ENCODE measurements at regions not wholly inside any gene's neighbourhood (a gene's known extent, or its start where the extent isn't known, plus 50 kb on each side); places are given as distances from the start of the nearest gene placed in this dataset.

- no peak for DNase-seq (ENCODE audit: low spot score)
Observed at GRCh38 chr2:226652983-226653765, 146.4 kb downstream of the IRS1 start.

DNA sequence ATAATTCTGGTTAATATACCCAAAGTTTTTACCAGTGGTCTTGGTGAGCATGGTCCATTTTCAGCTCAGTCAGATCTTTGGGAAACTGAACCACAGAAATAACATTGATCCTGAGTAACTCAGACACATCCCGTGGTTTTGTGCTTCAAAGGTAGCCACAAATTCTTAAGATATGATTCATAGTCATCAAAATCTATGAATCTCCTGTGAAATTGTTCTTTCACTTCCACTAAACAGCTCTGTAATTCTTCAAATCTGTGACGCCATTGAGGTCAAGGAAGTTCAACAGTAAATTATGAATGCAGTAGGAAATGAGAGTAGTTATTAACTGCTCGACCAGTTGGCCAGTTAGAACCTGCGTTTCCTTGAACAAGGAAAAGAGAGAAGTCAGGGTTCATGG lies 147.3 kb downstream of the IRS1 start:
- peak; percentile 62 for DNase-seq (ENCODE audit: low spot score)

DNA sequence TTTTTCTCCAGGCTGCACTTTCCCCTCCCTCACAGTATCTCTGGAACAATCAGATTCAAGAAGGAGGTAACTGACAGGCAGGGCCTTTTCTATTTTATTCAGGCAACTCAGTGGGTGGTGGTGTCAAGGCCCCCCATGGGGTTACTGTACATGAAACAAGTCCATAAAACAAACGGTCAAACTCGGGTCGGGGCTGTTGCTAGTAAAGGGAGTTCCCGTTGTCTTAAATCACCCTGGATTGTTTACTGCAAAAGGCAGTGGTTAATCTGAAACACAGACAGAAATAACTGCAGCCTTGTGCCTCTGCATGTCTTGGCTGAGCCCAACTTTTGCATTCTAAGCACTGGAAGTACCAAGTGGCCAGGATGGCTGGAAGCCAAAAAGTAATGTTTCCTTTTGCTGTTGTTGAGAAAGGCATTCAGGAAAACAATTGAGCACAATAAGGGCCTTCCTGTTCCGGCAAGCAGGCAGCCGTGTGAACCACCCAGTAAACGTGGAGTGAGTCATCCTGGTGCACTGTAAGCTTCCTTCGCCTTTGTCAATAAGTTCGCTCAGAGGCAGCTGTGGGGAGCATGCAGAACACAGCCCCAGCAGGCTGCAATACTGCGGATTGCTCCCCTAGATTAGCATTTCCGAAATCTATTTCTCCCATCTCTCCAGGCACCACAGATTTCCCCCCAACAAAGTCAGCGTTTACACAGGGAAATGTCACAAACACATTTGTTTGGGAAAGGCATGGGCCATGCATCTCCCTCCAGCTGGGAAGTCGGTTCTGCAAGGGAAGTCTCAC lies 149.6 kb downstream of the IRS1 start:
- peak; percentile 80 for DNase-seq (ENCODE audit: low spot score)

DNA sequence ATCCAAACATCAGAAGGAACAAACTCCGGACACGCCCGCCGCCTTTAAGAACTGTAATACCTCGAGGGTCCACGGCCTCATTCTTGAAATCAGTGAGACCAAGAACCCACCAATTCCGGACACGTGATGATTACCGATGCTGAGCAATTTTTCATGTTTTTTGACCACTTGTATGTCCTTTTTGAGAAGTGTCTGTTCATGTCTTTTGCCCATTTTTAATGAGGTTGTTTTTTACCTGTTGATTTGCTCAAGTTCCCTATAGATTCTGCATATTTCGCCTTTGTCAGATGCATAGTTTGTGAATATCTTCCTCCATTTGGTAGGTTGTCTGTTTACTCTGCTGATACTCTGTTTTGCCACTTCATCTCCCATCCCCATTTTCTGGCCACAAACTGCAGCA lies 150.4 kb downstream of the IRS1 start:
- DNase-seq (ENCODE audit: low spot score), result no peak

DNA sequence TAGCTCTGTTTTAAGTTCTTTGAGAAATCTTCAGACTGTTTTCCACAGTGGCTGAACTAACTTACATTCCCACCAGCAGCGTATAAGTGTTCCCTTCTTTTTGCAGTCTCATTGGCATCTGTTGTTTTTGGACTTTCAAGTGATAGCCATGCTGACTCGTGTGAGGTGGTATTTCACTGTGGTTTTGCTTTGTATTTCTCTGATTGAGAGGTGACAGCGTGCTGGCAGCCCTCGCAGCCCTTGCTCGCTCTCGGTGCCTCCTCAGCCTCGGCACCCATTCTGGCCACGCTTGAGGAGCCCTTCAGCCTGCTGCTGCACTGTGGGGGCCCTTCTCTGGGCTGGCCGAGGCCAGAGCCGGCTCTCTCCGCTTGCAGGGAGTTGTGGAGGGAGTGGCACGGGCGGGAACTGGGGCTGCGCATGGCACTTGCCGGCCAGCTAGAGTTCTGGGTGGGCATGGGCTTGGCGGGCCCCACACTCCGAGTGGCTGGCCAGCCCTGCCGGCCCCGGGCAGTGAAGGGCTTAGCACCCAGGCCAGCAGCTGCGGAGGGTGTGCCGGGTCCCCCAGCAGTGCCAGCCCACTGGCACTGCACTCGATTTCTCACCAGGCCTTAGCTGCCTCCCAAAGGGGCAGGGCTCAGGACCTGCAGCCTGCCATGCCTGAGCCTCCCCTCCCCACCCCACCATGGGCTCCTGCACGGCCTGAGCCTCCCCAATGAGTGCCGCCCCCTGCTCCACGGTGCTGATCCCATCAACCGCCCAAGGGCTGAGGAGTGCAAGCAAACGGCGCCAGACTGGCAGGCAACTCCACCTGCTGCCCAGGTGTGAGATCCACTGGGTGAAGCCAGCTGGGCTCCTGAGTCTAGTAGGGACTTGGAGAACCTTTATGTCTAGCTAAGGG lies 151.8 kb downstream of the IRS1 start:
- no peak for DNase-seq (ENCODE audit: low spot score)

DNA sequence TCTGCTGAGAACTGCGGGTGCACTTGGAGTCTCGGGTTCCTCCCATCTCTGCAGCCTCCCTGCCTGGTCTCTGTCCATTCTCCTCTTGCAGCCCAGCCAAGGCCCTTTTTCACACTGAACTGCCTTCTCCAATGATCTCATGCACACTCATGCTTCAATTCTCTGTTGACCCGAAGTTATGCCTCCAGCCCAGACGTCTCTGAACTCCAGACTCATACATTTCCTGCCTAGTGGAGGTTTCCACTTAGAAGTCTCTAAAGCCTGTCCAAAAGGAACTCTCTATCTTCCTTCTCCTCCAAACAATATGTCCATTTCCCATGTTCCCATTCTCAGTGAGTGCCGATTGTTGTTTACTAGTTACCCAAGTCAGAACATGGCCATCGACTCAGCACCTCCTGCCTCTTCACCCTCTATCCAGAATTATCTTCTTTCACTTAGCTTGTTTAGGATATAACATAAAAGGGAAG lies 155.2 kb downstream of the IRS1 start:
- peak; percentile 57 for DNase-seq (ENCODE audit: low spot score)

DNA sequence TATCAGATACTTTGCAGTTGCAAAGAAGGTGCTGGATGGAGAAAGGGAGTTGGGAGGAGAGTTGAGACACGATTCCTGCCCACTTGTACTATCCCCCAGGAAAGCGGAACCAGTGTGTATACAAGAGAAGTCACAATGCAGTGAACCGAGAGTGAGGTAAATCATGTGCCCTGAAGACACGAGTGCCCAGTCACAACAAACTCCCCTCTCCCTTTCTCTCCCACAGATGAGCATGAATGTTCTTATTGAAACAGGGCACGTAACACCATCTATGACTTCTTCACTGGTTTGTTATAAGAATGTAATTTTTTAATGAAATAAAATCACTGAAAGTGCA lies 155.7 kb downstream of the IRS1 start:
- DNase-seq (ENCODE audit: low spot score), result no peak

DNA sequence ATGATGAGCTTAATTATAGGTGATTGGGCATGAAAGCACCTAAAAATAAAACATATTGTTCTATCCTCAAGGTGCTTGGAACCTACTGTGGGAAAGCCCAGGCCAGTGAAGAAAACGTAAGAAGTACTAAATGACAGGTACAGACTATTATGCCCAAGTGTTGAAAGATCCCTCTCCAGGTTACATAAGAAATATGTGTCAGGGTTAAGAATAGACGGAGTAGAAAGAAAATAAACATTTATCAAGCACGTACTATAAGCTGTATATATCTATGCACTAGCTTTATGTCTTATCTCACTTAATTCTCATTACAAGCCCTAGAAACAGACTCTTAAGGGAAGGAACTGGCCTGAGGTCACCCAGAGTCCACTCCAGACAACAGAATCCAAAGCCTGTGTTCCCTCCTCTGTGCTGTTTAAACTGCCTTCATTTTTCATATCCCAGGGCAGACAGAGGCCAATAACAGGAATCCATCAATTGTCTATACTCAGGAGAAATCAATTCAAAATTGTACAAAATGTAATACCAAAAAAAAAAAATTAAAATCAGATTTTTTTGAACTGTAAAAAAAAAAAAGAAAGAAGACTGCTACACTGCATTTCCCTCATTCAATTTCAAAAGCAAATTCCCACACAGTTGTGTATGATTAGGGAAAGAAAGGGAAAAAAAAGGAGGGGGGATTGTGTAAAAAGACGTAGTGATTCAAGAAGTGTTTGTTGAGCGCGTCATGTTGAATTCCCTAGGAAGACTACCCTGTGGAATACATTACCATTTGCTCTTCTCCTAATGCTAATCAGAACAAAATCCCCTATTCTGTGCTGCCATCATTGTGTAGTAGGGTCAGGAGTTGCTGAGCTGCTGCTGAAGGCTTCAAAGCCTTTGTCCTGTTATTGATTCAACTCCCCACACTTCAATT lies 156.3 kb downstream of the IRS1 start:
- DNase-seq (ENCODE audit: low spot score), result no peak

DNA sequence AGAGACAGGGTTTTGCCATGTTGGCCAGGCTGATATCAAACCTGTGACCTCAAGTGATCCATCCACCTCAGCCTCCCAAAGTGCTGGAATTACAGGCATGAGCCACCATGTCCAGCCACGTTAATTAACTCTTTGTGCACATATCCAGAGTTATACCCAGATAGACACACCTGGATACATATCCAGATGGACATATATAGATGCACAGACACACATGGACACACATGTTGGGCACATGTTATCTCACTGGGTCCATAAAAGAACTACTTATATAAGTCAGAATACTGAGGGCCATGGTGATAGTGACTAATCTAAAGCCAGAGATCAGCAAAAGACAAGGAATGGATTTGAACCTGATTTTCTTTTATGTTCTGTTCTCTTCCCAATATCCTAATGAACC lies 158.6 kb downstream of the IRS1 start:
- DNase-seq (ENCODE audit: low spot score), result no peak

- DNase-seq (ENCODE audit: low spot score), result no peak
Observed at GRCh38 chr2:226640501-226640900, 159.1 kb downstream of the IRS1 start.

GRCh38 chr2:226639550-226639949 lies 160.1 kb downstream of the IRS1 start:
- no peak for DNase-seq (ENCODE audit: low spot score)

GRCh38 chr2:226638576-226638975 lies 161.0 kb downstream of the IRS1 start:
- no peak for DNase-seq (ENCODE audit: low spot score)

GRCh38 chr2:226637383-226637782 lies 162.2 kb downstream of the IRS1 start:
- no peak for DNase-seq (ENCODE audit: low spot score)

DNA sequence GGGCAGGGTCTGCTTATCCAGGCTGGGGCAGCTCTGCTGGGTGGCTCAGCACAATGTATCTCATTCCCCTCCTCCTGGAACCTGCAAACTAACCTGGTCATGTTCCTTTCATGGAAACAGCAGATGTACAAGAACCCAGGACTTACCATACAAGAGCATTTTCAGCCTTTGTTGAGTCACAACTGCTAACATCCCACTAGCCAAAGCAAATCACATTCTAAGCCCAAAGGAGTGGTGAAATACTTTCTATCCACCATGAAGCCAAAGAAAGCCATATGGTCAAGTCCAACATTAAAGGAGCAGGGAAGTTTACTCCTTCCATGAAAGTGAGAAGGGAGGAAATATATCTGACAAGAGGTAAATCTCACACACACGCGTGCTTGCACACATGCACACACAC lies 163.0 kb downstream of the IRS1 start:
- no peak for DNase-seq (ENCODE audit: low spot score)

- no peak for DNase-seq (ENCODE audit: low spot score)
Observed at GRCh38 chr2:226634943-226635604, 164.5 kb downstream of the IRS1 start.

DNA sequence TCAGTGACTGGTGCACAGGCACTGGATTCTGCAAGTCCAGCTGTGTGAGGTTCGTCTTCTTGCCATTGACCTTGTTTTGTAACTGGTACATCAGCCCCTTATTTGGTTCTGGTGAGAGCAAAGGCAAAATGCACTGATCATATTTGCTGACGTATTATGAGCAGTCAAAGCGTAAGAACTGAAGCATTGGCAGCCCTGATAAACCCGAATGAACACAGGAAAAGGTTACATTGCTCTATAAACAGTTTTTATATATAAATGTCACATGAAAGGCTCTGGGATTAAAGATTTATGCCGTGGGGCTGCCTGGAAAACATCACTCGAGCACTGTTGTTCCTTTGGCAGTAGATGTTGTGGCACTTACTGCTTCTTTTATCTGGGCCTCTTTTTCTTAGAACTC lies 167.9 kb downstream of the IRS1 start:
- no peak for DNase-seq (ENCODE audit: low spot score)

DNA sequence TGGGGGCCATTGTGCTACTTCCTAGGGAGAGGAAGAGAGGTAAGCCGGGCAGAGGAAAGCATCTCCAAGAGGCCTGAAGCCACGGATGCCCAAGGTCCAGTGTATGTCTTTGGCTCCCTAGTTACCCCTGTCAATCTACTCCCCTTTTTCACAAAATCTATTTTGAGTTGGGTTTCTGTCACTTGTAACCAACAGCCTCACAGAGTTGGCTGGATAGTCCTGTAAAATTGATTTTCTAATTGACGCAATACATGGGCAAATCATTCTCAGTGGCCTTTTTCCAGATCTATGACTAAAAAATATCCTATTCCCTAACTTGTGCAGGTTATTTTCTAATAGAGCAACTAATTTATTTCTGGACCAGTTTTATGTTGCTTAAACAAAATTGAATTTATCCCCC lies 168.4 kb downstream of the IRS1 start:
- no peak for DNase-seq (ENCODE audit: low spot score)

DNA sequence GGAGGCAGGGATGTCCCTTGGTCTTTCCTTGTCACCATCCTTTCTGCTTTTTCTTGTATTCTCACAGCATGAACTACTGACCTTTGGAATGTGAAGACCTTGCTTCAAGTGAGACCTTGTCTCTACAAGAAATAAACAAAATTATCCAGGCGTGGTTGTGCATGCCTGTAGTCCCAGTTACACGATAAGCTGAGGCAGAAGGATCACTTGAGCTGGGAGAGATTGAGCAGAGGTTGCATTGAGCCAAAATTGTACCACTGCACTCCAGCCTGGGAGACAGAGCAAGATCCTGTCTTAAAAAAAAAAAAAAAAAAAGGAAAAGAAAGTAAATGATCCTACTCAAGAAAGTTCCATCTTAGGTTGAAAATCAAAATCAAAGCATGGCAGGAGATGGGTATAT lies 173.7 kb downstream of the IRS1 start:
- DNase-seq (ENCODE audit: low spot score), result no peak

- peak; percentile 9 for DNase-seq (ENCODE audit: low spot score)
Observed at GRCh38 chr2:226623587-226624368, 175.8 kb downstream of the IRS1 start.

DNA sequence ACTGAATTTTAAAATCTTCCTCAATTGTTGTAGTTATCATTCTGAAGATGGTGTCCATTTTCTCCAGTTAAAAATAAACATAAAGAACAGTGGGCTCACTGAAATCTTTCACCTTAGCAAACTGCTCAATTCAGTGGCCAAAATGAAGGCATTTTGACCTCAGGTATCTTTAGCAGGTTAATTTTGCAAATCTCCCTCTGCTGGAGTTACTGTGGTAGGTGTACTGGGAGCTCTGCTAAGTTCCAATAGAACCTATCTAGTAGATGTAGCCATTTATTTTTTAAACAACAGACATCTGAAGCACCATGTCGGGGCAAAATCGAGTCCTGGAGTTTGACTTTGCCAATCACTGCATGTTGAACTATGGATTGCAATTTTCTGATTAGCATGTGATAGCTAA lies 177.1 kb downstream of the IRS1 start:
- DNase-seq (ENCODE audit: low spot score), result no peak

Measured in GM03348 (cell line).